ENCODE measurements at regions not wholly inside any gene's neighbourhood (a gene's known extent, or its start where the extent isn't known, plus 50 kb on each side); places are given as distances from the start of the nearest gene placed in this dataset.
A peak's percentile ranks its signal among the peaks of the same experiment; 100 is the strongest.

GRCh38 chr2:71749671-71750101 is 296.3 kb downstream of the DYSF start:
- DNase-seq, result peak; percentile 37

- DNase-seq, result no peak
Measured at GRCh38 chr2:71748227-71748626, 294.9 kb downstream of the DYSF start.

GRCh38 chr2:71747559-71747958 is 294.2 kb downstream of the DYSF start:
- no peak for DNase-seq

GRCh38 chr2:71746946-71747501 is 293.7 kb downstream of the DYSF start:
- DNase-seq, result no peak

- no peak for DNase-seq
Measured at GRCh38 chr2:71744781-71745180, 291.4 kb downstream of the DYSF start.

- no peak for DNase-seq
Measured at GRCh38 chr2:71743995-71744675, 290.8 kb downstream of the DYSF start.

GRCh38 chr2:71742953-71743601 is 289.7 kb downstream of the DYSF start:
- no peak for DNase-seq

GRCh38 chr2:71736986-71737385 is 283.6 kb downstream of the DYSF start:
- DNase-seq, result no peak

- no peak for DNase-seq
Measured at GRCh38 chr2:71736091-71736861, 282.9 kb downstream of the DYSF start.
